ELF-1 (cell line): ENCODE measurements at regions not wholly inside any gene's neighbourhood (a gene's known extent, or its start where the extent isn't known, plus 50 kb on each side); places are given as distances from the start of the nearest gene placed in this dataset.
"Not testable (repeated sequence)": the region's sequence is repeated elsewhere in the genome, so short reads cannot be mapped to it uniquely, and the experiment has no call there.

Experiments
- DNase-seq: peaks from one replicate; pipeline ENCODE4 v3.0.0-alpha.2; 2016; ENCODE audit warnings: low read depth, low spot score

DNA sequence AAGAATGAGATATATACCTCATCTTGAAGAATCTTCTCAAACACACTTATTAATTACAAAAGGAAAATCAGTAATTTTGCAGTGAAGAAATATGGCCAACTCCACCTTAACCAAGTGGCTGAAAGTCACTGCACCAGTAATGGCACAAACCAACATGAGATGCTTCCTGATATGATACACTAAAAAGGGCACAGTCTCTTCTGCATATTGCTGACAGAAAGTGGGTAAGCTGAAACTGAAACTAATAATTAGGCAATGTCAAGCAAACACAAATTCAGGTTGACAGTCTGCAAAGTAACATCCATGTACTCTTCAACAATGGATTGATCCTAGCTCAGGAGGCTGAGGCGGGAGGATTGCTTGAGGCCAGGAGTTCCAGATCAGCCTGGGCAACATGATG is 56.1 kb downstream of the ZNF22 start:
- not testable (repeated sequence) for DNase-seq

DNA sequence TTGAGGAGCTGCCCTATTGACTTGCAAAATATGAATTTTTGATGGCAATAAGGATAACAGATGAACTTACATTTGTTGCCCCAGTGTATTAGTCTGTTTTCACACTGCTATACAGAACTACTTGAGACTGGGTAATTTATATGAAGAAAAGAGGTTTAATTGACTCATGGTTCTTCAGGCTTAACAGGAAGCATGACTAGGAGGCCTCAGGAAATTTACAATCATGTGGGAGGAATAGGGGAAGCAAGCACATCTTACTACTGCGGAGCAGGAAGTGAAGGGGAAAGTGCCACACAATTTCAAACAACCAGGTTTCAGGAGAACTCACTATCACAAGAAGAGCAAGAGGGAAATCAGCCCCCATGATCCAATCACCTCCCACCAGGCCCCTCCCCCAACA is 57.9 kb downstream of the ZNF22 start:
- no peak for DNase-seq

DNA sequence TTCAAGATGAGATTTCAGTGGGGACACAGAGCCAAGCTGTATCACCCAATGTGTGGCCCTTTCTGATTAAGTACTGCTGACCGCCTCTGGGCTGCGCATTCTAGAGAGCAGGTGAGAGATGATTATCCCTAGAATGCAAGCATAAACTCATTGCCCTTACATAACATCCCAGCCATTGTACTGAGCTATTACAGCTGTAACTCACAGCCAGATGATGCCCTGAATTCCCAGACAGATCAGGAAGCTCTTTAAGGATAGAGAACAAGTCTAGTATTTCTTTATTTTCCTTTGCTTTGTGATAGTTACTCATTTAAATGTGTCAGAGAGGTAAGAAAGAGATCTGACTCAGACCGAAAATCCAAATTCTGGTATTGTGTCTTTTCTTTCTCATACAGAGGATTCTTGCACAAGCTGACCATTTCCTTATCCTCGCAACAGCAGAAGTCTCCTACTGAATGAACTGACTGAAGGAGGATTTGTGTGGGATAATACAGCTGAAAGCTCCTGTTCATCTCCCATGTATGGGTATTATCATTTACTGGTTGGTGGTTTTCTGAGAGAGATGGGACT is 58.4 kb downstream of the ZNF22 start:
- DNase-seq, result no peak

DNA sequence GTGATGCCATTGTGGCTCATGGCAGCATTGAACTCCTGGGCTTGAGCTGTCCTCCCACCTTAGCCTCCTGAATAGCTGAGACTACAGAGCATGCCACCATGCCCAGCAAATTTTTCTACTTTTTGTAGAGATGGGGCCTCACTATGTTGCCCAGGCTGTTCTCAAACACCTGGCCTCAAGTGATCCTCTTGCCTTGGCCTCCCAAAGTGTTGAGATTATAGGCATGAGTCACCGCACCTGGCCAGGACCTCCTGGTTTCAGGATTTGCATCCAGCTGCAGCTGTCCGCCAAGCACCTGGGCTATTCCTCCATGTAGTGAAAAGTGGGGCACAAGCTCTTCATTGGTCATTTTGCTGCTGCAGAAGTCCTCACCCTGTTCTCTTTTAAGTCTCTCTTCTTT is 58.9 kb downstream of the ZNF22 start:
- no peak for DNase-seq

DNA sequence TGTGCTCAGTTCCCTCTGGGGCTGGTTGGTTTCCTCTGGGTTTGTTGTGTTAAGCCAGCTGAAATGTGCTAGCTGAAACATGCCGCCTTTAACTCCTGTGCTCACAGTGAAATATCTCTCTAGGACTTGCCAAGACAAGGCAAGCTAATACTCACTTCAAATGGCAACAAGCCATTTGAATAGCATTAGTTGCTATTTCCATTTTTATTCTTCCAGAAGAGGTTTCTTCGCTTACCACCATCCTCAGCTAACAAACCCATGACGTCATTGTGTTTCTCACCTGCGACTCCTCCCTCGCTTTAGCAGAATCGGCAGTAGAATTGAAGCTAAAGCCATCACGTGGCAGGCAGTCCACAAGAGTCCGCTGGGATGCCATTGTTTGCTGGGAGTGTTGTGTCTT is 61.3 kb downstream of the ZNF22 start:
- no peak for DNase-seq

DNA sequence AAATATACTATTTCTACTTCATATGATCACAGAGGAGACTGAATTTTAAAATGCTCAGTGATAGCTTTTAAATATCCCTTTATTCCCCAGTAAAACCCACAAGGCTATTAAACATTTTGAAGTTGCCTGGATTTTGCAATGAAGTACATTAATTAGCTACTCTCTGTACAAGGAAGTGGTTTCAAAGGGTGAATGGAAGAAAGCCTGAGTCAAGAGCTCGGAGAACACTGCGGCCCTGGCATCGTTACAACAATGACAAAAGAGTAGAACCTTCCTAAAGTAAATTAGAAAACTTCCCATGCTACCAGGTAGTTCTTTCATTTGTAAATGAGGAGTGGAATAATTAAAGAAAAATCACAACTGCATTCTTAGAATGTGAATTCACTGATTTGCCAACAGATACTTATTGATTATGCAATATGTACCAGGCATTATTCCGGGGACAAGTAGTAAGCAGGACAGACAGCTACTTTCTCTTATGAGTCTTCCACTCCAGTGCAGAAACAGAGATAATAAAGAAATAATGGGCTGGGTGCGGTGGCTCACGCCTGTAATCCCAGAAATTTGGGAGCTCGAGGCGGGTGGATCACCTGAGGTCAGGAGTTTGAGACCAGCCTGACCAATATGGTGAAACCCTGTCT is 63.0 kb downstream of the ZNF22 start:
- DNase-seq, result no peak

DNA sequence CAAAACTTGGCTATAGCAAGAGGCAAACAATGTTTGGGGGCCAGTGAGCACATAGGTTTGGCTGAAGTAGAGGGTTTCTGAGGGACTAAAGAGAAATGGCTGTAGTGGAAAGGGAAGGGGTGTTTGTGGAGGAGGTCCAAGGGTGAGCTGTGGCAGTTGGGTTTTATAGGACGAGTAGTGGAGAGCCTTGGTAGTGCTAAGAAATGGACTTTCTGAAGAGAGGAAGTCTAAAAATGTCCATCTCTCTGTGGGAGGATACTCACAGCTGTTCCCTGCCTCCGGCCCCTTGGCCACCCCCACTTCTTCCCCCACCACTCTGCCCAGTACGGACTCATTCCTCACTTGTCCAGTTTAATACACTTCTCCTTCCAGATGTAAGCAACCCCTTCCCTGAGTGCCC is 64.3 kb downstream of the ZNF22 start:
- DNase-seq, result no peak

DNA sequence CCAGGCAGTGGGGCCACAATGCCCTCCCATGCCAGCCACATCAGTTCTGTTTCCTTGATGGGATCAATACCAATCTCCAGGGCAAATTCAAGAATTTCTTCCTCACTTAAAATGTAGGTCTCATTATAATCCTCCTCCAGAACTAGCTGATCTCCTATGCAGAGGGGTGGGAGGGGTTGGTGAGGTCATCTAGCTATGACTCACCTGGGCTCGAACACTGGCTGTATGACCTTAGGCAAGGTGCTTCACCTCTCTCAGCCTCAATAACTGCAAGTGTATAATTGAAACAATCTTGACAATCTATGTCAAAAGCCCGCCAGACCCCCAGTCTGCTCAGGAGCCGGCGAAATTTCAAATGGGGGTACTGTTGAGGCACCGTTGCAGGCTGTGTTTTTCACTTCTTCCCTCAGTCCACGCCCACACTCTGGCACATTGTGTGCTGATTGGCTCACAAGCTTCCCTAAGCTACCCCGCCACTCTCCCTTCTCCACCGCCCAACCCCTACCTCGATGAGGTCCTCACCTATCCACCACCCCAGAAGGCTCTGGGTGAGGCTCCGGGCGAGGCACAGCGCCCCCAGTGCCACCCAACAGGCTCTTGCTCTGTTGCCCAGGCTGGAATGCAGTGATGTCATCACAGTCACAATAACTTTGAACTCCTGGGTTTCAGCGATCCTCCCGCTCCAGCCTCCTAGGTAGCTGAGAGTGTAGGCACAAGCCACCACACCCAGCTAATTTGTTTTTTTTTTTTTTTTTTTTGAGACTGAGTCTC is 70.5 kb downstream of the ZNF22 start:
- DNase-seq, result no peak

DNA sequence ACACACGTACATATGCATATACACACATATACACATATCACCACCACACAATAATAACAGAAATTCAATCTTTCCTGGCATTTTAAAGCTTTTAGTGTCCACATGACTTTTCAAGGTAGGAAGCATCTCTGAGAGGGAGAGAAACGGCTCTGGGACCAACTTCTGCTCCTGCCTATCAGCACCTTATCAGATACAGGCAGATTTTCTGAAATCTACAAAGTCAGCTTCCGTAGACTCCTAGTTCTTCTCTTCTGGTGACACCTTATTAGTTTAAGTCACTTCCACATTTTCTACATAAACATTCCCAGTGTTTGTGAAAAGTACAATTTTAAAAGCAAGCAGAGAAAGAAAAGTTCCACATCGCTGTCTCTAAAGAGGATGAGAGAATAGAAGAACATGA is 74.5 kb downstream of the ZNF22 start:
- DNase-seq, result no peak

DNA sequence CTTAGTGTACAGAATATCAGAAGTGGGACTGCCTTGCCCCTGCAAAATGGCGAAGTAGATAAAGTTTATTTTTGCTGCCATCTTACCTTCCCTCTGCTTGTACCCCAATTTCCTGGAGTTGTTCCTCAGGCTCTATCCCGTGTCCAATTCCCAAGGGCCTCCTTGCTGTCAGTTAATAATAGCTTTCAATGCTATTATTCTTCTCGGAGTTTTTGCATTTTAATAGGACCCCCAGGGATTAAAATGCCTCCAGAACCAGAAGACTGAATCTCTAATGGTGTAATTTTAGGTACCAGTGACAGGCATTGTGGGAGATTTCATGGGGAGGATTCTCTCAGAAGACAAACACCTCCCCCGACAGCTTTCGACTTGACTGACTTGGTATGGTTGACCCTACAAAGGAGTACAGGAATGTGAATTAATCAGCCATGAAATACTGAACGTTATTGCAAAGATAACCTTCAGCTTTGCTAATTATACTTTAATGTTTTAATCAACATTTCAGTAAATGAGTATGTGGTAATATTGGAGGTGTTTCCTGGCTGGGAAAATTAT is 75.2 kb downstream of the ZNF22 start:
- DNase-seq, result no peak

DNA sequence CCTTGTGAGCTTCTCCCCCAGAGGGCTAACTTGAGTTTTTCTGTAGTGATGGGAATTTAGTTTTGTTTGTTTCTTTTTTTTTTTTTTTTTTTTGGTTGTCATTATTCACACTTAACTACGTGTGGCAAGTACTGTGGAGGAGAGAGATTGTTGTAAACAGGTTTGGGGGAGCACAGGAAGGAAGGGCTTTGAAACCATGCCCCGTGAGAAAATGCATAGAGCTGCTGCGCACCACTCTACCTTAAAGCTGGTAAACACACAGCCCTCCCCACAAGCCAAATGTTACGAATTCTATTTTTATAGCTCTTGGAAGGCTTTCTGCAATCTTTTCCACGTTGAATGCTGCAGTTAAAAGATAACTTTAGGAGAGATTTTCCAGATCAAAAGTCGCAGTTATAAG is 76.2 kb downstream of the ZNF22 start:
- DNase-seq, result no peak

DNA sequence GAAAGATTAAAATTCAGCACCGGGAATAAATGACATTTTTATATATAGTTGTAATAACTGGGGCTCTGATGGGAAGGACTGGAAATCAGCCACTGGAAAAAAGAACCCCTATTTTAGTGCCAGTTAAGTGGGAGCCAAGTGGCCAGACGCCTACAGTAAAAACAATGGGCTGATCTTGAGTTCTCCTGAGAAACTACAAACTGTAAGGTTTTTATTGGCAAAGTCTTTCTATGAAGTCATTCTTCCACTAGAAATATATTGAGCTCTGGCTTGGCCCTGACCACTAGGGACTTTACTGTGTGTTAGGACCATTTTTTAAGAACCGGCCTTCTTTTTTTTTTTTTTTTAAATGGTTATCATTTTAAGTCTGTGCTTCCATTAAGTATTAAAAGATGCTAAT is 79.6 kb downstream of the ZNF22 start:
- no peak for DNase-seq

DNA sequence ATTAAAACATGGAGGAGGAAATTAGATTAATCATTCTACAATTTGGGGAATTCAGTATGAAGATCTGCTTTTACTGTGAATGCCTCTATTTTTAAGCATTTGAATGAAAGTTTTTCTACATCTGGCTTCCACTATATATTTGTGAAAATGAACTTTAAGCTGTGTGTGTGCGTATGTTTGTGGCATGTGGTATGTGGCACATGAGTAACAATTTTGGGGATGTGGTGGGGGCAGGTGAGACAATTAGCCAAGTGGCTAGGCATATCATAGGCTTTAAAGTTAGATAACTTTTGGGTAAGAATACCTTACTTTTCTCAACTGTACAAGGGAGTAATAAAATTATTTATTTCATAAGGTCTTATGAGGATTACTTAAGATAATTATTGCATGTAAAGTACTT is 81.5 kb downstream of the ZNF22 start:
- DNase-seq, result no peak

DNA sequence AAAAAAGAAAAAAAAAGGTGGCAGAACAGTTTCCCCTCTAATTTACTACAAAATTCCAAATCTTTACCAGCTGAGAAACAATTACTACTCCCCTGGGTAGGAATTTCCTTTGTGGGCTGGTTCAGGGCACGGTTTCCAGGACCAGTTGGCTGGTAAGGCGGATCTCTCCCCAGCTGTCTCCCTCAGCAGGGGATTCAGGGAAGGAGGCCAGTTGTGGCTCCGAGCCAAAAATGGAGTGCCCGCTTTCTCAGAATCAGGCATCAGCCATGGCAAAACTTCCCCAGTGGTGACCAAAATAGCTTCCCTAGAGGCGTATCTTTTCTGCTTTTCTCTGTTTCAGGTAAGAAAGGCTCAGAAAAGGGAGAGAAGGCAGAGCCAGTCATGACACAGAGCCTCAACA is 91.2 kb downstream of the ZNF22 start:
- DNase-seq, result no peak

DNA sequence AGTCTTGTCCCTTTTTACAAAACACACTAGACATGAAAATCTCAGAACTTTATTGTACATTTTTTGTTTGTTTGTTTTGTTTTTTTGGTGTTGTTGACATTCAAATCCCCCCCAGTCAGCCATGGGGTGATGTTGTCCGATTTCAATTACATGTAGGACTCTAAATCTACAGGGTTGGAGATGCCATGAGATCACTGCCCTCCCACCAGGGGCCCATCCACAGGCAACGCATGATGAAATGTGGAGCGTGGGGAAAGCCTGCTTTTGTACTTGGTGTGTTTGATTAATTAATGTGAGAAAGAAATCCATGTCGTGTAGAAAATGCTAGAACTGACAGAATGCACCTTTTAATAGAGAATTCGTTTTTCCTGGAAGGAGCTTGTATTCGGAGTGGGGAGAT is 93.2 kb downstream of the ZNF22 start:
- DNase-seq, result no peak

DNA sequence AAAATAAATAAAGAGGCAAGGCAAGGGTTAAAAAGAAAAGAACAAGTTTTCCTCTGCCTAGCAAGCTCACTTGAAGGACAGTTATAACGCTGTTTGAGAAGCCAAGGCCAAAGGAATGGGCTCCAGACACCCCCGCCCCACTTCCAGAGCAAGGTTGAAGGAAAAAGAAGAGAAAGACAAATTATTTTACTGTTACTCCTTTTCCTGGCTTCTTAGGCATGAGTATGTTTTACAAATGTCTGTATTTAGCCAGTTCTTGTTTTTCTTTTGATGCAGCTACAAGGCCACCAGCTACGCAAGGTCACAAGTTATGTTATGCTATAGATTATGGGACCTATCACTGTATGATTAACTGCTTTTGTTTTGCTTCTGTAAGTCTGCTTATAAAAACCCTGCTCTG is 94.6 kb downstream of the ZNF22 start:
- no peak for DNase-seq

DNA sequence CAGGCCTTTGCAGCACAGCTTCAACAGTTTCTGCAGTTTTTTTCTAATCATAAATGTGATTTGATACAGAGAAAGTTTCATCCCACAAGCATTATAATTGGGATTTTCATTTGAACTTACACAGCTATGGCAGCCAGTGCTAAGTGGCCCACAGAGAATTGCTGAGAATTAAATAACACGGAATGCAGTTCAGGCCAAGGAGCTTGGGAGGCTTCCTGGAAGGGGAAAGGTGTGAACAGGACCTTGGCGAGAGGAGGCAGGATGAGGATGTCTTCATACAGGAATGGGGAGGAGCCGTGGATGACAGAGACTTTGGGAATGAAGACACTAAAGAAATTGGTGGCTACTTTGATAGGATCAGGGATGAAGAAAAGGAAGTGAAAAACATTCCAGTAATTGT is 95.3 kb downstream of the ZNF22 start:
- no peak for DNase-seq

DNA sequence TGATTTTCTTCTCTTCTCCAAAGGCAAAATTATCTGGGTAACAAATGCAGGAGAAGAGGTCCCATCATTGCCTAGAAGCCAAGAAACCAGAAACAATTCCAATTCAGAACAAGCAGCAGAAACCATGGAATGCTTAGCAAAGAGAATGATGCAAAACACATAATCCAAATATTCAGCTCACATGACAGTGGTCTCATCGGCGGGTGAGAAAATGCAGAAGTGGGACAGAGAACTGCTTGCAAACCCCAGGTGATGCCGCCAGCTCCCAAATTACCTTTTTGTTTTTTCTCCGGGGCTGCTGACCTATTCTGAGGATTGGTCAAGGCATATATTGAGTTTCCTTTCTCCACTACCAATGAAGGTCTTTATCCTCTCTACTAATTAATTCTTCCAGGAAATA is 99.7 kb downstream of the ZNF22 start:
- no peak for DNase-seq

DNA sequence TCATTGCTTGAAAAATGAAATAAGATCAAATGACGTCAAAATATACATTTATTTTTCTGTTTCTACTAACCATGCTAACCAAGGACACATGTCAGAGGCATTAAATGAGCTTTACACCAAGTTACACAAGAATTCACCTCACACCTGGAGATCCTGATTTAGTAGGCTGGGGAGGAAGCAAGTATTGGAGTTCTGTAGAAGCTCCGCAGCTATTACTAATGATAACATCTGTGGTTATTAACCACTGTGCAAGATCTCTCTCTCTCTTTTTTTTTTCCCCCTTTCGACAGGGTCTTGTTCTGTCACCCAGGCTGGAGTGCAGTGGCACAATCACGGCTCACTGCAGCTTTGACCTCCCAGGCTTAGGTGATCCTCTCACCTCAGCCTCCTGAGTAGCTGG is 104.0 kb downstream of the ZNF22 start:
- DNase-seq, result no peak

DNA sequence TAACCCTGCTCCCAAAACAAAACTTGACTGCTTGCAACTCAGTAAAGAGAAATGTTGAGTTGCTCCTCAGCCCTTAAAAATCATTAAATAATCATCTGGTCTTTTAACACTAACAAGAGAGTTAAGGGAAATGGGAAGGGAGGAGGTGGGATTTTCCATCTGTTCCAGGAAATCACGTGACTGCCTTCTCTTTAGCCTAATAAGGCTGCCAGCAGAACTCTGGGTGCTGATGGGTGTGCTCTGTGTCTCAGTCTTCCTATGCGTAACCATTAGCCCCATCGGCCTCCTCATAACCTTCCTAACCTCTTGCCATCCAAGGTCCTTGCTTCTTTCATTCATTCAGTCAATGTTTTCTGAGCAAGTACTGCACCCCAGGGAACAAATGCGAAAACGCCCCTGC is 104.6 kb downstream of the ZNF22 start:
- not testable (repeated sequence) for DNase-seq

DNA sequence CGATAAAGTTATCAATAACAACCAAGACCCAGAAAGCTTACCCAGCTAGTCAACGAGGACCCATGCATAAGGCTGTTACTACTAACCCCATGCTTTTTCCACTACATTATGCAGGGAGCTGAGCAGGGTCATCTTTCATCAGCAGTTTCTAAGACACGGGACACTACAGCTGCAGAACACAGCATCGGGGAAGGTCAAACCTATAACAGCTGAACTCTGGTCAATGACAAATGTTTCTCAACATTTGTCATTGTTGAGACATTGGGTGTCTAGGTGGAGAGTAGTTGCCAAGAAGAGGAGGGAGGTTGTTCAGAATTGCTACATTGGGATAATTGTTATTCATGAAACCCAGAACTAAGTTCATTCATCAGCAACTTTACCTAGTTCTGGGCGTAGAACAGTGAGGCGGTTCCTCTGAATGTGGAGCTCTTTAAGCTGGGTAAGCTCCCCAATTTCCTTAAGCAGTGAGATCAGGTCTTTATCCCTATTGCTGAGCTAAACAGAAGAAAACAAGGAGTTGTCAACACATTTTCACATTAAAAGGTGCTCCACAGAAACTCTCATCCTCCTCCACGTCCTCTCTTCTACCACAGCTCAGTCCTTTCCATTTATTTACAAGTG is 105.6 kb downstream of the ZNF22 start:
- no peak for DNase-seq

DNA sequence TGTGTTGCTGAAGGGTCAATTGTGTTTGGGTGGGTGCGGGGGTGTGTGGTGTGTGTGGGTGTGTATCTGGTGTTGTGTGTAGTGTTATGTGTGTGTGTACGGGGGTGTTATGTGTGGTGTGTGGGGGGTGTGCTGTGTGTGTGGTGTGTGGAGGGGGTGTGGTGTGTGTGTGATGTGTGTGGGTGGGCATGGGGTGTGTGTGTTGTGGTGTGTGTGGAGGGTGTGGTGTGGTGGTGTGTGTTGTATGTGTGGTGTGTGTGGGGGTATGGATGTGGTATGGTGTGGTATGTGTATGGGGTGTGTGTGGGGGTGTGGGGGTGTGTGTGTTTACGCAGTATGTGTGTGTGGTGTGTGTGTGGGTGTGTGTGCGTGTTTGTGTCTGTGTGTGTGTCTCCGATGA is 110.8 kb downstream of the ZNF22 start:
- DNase-seq, result no peak

DNA sequence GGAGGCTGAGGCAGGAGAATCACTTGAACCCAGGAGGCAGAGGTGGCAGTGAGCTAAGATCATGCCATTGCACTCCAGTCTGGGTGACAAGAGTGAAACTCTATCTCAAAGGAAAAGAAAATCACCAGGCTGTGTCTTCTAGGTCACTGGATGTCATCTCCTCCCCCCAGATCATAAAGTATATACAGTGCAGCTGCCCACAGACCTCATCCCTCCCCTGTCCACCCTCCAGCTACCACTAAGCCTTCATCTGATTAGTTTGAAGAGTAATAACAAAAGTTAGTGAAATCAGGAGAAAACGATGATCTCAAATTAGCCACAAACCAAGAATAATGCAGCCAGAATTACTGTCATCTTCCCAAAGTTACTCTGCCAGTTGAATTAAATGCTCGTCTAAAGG is 117.2 kb downstream of the ZNF22 start:
- not testable (repeated sequence) for DNase-seq
